Astrocyte of the spinal cord (primary cell): ENCODE measurements at regions not wholly inside any gene's neighbourhood (a gene's known extent, or its start where the extent isn't known, plus 50 kb on each side); places are given as distances from the start of the nearest gene placed in this dataset.

Source experiments
- DNase-seq: peaks from one replicate; pipeline ENCODE4 v3.0.0; 2011; ENCODE audit warnings: low read depth, low spot score
- H3K4me3 ChIP-seq: 2 replicates; pipeline ENCODE4 v1.5.1; 2011; ENCODE audit warnings: low read depth, mild to moderate bottlenecking, low read length, moderate library complexity
- CTCF ChIP-seq: IDR thresholded peaks from 2 replicates; pipeline ENCODE4 v1.5.1; 2012; ENCODE audit warnings: low read depth, mild to moderate bottlenecking, low read length, inconsistent platforms
- in situ Hi-C: cut with HindIII; loops from 2 replicates; pipeline ENCODE4 v1.10.0; 2017; ENCODE audit warnings: low sequenced_read_pairs

GRCh38 chr1:244139655-244140054 is 88.6 kb downstream of the ZBTB18 start:
- no peak overlapping the region for H3K4me3 ChIP-seq
- DNase-seq: no peak
- no peak for TF ChIP-seq CTCF
- in situ Hi-C loops: no loop called here

- no peak for TF ChIP-seq CTCF
- in situ Hi-C loops: no loop called here
- H3K4me3 ChIP-seq: no peak overlapping the region
- DNase-seq: no peak
These were observed 89.3 kb downstream of the ZBTB18 start for GRCh38 chr1:244140420-244140819.

DNA sequence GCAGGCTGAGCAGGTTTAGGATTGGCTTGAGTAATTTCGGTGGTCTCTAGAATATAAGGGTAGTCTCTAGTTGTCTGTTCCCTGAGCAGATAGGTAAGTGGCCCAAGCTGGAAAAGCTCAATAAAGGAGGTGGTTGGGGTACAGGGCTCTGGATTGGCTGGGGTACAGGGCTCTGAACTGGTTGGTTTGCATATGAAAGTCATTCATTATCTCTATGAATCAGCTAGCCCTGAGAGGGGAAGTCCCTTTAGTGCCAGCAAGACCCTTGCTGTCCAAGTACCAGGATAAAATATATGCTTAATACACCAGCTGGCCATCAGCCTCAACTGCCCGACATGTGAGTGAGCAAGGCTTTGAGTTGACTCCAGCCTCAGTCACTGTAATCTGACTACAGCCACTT is 93.0 kb downstream of the ZBTB18 start:
- in situ Hi-C loops: no loop called here
- no peak overlapping the region for H3K4me3 ChIP-seq
- no peak for DNase-seq
- TF ChIP-seq CTCF: no peak

DNA sequence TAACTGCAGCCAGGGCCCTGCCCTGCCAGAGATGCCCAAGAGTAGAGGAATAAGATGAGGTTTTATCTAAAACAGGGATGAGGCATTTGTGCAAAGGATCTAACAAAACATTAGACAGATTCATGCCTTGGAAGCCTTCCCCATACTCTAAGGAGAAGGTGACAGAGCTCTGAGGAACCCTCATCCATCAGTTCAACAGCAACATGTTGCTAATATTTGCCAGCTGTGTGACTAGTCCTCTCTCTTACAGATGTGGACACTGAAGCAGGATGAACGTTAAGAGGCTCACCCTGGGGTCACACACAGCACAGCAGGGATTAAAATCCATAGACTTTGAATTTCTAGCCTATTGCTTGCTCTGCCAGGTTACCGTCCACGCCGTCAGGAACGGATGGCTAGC is 99.0 kb downstream of the ZBTB18 start:
- in situ Hi-C loops: no loop called here
- DNase-seq: peak; percentile 21
- no peak for TF ChIP-seq CTCF
- no peak overlapping the region for H3K4me3 ChIP-seq

DNA sequence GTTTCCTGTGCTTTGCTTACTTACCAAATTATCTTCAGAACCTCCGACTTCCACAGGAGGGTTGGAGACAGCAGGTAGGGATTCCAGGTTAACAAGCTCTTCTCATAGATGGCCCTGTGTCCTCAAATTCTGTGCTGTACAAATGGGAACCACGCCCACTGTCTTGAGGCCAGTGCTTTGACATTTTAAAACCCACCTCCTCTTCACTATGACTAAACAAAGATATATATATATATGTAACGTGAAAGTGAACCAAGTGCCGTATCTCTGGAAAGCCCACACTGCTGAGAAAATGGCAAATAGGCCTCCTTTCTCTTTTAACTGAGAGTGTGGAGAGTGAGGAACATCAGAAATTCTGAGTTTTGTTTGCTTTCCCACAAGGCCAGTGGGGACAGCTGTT is 99.6 kb downstream of the ZBTB18 start:
- in situ Hi-C loops: no loop called here
- no peak for DNase-seq
- no peak for TF ChIP-seq CTCF
- no peak overlapping the region for H3K4me3 ChIP-seq

- DNase-seq: no peak
- no peak for TF ChIP-seq CTCF
- in situ Hi-C loops: no loop called here
- no peak overlapping the region for H3K4me3 ChIP-seq
These were observed 100.5 kb downstream of the ZBTB18 start for GRCh38 chr1:244151537-244151936.

DNA sequence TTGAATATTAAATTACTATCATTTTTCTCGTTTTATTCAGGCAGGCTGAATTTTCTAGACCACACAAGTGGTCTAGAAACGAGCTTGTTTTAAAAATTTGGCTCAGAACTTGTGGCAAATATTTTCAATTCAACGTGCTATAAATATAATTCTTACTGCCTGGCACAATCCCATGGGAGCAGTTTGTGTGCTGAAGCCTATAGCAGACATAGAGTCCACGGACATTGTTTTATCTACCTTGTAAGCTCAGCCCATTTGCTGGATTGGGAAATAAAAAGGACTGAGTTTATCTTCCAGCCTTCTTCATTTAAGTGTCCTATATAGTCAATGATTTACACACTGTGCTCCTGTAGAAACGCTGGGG is 103.4 kb downstream of the ZBTB18 start:
- TF ChIP-seq CTCF: no peak
- H3K4me3 ChIP-seq: no peak overlapping the region
- in situ Hi-C loops: no loop called here
- DNase-seq: no peak
